Upper lobe of left lung (tissue), 4 donors: ENCODE measurements at regions not wholly inside any gene's neighbourhood (a gene's known extent, or its start where the extent isn't known, plus 50 kb on each side); places are given as distances from the start of the nearest gene placed in this dataset.

ENCODE experiments used
- POLR2A ChIP-seq, 4 donors: fragments of 450-650 bp; IDR thresholded peaks; one replicate each; pipeline ENCODE4 v1.5.1; 2016 to 2017; ENCODE audit warnings: antibody characterized with exemption in 4 of 4, mild to moderate bottlenecking in 2 of 4
- TF ChIP-seq, protein P1 (sequence below), 6 experiments: fragments of 450-650 bp in 4 of 6; fragments of 200-600 bp in 2 of 6; sonication (generic) in 2 of 6; IDR thresholded peaks; one replicate each; pipeline ENCODE4 v1.5.1; 2016 to 2019; ENCODE audit warnings: antibody characterized with exemption in 6 of 6

DNA sequence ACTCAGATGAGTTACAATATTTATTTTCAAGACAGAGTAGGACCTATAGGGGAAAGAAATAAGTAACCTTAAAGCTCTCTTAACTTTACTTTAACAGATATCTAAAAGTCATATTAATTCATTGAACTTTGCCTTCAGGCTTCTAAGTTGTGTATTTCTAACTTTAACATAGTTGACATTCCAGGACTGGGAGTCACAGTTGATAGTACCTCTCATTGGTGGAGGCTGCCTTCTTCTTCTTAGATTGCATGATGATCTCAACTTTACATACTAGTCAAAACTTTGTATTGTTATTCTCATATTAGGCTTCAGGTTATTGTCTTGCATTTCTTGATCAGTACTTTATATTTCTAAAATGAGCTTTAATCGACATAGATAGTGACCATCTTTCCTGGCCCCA, 350.1 kb upstream of the KIF2B start:
- TF ChIP-seq, protein P1, sequence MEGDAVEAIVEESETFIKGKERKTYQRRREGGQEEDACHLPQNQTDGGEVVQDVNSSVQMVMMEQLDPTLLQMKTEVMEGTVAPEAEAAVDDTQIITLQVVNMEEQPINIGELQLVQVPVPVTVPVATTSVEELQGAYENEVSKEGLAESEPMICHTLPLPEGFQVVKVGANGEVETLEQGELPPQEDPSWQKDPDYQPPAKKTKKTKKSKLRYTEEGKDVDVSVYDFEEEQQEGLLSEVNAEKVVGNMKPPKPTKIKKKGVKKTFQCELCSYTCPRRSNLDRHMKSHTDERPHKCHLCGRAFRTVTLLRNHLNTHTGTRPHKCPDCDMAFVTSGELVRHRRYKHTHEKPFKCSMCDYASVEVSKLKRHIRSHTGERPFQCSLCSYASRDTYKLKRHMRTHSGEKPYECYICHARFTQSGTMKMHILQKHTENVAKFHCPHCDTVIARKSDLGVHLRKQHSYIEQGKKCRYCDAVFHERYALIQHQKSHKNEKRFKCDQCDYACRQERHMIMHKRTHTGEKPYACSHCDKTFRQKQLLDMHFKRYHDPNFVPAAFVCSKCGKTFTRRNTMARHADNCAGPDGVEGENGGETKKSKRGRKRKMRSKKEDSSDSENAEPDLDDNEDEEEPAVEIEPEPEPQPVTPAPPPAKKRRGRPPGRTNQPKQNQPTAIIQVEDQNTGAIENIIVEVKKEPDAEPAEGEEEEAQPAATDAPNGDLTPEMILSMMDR (IDR thresholded peaks at IDR 0.05) = no peak
- no peak for TF ChIP-seq POLR2A (IDR thresholded peaks at IDR 0.05)
